B cell (primary cell): ENCODE measurements at regions not wholly inside any gene's neighbourhood (a gene's known extent, or its start where the extent isn't known, plus 50 kb on each side); places are given as distances from the start of the nearest gene placed in this dataset.

ENCODE experiments used
- ATAC-seq: fragments of 200-7000 bp; cut with Tn5 transposase; one replicate; pipeline ENCODE4 v1.10.0; 2021; ENCODE audit warnings: low read depth, mild to moderate bottlenecking, moderate number of reproducible peaks, moderate library complexity
- CTCF ChIA-PET: fragments of 350-600 bp; sonication (Branson Sonifier 250); formaldehyde crosslinking; loops from one replicate; lab custom pipeline; 2021; ENCODE audit warnings: antibody characterized with exemption, inconsistent platforms; lab: Charles Lee
- POLR2A ChIA-PET: fragments of 350-600 bp; sonication (Branson Sonifier 250); formaldehyde crosslinking; loops from one replicate; lab custom pipeline; 2021; ENCODE audit warnings: antibody characterized with exemption; lab: Charles Lee
- DNase-seq: peaks from one replicate; pipeline ENCODE4 v3.0.0; 2013
- H2AFZ ChIP-seq: 2 replicates; pipeline ENCODE4 v1.6.1; 2012; ENCODE audit warnings: mild to moderate bottlenecking, low read depth, low read length; ENCODE audit not compliant: insufficient read depth, poor library complexity, severe bottlenecking
- H3K27ac ChIP-seq, 2 donors: 1 replicate in 1 of 2; 2 replicates in 1 of 2; pipeline ENCODE4 v1.5.1; 2012 to 2013; ENCODE audit warnings: low read length in 2 of 2, mild to moderate bottlenecking in 2 of 2, moderate library complexity in 1 of 2
- H3K27me3 ChIP-seq, 4 experiments: fragments of 200-600 bp in 1 of 4; sonication (generic) in 1 of 4; replicated peaks in 1 of 4; 1 replicate in 2 of 4; 2 replicates in 2 of 4; pipeline versions ENCODE4 v1.6.1 to v1.7.0; 2013 to 2016; ENCODE audit warnings: low read length in 3 of 4, mild to moderate bottlenecking in 2 of 4, mixed read lengths in 1 of 4, moderate library complexity in 1 of 4; ENCODE audit not compliant: insufficient read depth in 4 of 4, control insufficient read depth in 3 of 4; ENCODE audit errors: control extremely low read depth in 1 of 4
- H3K36me3 ChIP-seq, 2 experiments: replicated peaks in 1 of 2; 1 replicate in 1 of 2; 2 replicates in 1 of 2; pipeline versions ENCODE4 v1.6.1 to v1.7.1; 2013; ENCODE audit warnings: low read length in 1 of 2; ENCODE audit not compliant: insufficient read depth in 2 of 2, control insufficient read depth in 1 of 2; ENCODE audit errors: control extremely low read depth in 1 of 2, extremely low read depth in 1 of 2
- H3K4me1 ChIP-seq, 2 donors: fragments of 200-600 bp in 1 of 2; sonication (generic) in 1 of 2; 1 replicate in 1 of 2; 2 replicates in 1 of 2; pipeline versions ENCODE4 v1.5.1 to v1.6.1; 2013 to 2017; ENCODE audit warnings: low read length in 2 of 2; ENCODE audit not compliant: control insufficient read depth in 2 of 2, insufficient read depth in 2 of 2
- H3K4me2 ChIP-seq: replicated peaks from 2 replicates; pipeline ENCODE3; 2012; ENCODE audit warnings: mild to moderate bottlenecking, low read depth, low read length; ENCODE audit not compliant: poor library complexity, severe bottlenecking
- H3K4me3 ChIP-seq, 5 experiments: fragments of 200-600 bp in 1 of 5; sonication (generic) in 1 of 5; 1 replicate in 3 of 5; 2 replicates in 2 of 5; pipeline versions ENCODE4 v1.5.1 to v1.7.0; 2011 to 2016; ENCODE audit warnings: low read length in 4 of 5, mild to moderate bottlenecking in 4 of 5, low read depth in 2 of 5, control low read depth in 1 of 5, moderate library complexity in 1 of 5; ENCODE audit not compliant: insufficient read depth in 1 of 5; ENCODE audit errors: control extremely low read depth in 1 of 5, extremely low read depth in 1 of 5
- H3K79me2 ChIP-seq: fragments of 200-600 bp; sonication (generic); one replicate; pipeline ENCODE4 v1.6.0; 2016; ENCODE audit warnings: low read length; ENCODE audit not compliant: control insufficient read depth, insufficient read depth
- H3K9ac ChIP-seq: fragments of 200-600 bp; sonication (generic); 2 replicates; pipeline ENCODE4 v1.6.1; 2017; ENCODE audit warnings: mild to moderate bottlenecking, low read length, moderate library complexity
- H3K9me3 ChIP-seq, 3 donors: one replicate each; pipeline versions ENCODE4 v1.6.1 to v1.7.1; 2013; ENCODE audit warnings: low read length in 2 of 3; ENCODE audit not compliant: control insufficient read depth in 2 of 3, insufficient read depth in 1 of 3; ENCODE audit errors: control extremely low read depth in 1 of 3
- H4K20me1 ChIP-seq: 2 replicates; pipeline ENCODE4 v1.6.0; 2012; ENCODE audit warnings: mild to moderate bottlenecking, low read length; ENCODE audit not compliant: insufficient read depth, control insufficient read depth, poor library complexity, severe bottlenecking
- H3K27ac Mint-ChIP-seq: one replicate; pipeline ENCODE4 v1.8.0; 2021; ENCODE audit warnings: mixed read lengths
- H3K27me3 Mint-ChIP-seq: one replicate; pipeline ENCODE4 v1.8.0; 2021; ENCODE audit warnings: mixed read lengths
- H3K4me1 Mint-ChIP-seq: one replicate; pipeline ENCODE4 v1.8.0; 2021; ENCODE audit warnings: mixed read lengths
- H3K4me3 Mint-ChIP-seq: one replicate; pipeline ENCODE4 v1.8.0; 2021; ENCODE audit warnings: mixed read lengths
- H3K9me3 Mint-ChIP-seq: one replicate; pipeline ENCODE4 v1.8.0; 2022; ENCODE audit warnings: mixed read lengths; ENCODE audit not compliant: insufficient read depth
- EZH2 ChIP-seq: IDR thresholded peaks from 2 replicates; pipeline ENCODE4 v1.6.1; 2012; ENCODE audit warnings: borderline replicate concordance, low read depth, mild to moderate bottlenecking, moderate library complexity, low read length; ENCODE audit not compliant: insufficient read depth, poor library complexity, severe bottlenecking
- WGBS: methylation state at CpG from one replicate; pipeline ENCODE4 v1.1.5; 2013; ENCODE audit warnings: missing lambda C conversion rate; ENCODE audit not compliant: insufficient coverage; 5-methylcytosine and 5-hydroxymethylcytosine counted together
- intact Hi-C: fragments of 100-400 bp; cut with micrococcal nuclease; formaldehyde crosslinking; loops from one replicate; pipeline ENCODE4 v1.10.0; 2022
- TF ChIP-seq, protein P1 (sequence below): fragments of 200-600 bp; IDR thresholded peaks from one replicate; pipeline ENCODE4 v1.8.0; 2022; ENCODE audit warnings: antibody characterized with exemption, mild to moderate bottlenecking

DNA sequence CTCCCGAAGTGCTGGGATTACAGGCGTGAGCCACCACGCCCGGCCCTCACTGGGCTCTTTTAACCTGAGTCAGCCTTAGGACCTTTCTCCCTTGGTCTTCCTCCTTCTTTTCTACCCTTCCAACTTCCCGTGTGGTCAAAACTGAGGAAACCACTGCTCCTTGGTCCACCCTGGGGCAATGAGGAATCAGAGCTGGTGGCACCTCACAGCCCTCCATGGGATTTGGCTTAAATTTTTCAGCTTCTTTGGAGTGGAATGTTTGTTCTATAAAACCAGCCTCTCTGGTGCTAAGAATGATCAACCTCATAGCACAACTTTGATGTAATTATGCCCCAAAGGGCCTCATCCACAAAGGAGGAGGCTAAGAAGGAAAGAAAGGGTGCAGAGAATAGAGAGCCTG lies 76.6 kb upstream of the CFAP20DC start:
- ChIA-PET POLR2A (no interaction called here), CTCF (no interaction called here)
- no peak overlapping the region for H2AFZ ChIP-seq
- H3K4me1 ChIP-seq = no peaks in the 10 kb centered on the region
- H3K27ac ChIP-seq = no peak overlapping the region
- TF ChIP-seq, protein P1, sequence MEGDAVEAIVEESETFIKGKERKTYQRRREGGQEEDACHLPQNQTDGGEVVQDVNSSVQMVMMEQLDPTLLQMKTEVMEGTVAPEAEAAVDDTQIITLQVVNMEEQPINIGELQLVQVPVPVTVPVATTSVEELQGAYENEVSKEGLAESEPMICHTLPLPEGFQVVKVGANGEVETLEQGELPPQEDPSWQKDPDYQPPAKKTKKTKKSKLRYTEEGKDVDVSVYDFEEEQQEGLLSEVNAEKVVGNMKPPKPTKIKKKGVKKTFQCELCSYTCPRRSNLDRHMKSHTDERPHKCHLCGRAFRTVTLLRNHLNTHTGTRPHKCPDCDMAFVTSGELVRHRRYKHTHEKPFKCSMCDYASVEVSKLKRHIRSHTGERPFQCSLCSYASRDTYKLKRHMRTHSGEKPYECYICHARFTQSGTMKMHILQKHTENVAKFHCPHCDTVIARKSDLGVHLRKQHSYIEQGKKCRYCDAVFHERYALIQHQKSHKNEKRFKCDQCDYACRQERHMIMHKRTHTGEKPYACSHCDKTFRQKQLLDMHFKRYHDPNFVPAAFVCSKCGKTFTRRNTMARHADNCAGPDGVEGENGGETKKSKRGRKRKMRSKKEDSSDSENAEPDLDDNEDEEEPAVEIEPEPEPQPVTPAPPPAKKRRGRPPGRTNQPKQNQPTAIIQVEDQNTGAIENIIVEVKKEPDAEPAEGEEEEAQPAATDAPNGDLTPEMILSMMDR = no peak
- no peak for TF ChIP-seq EZH2
- no peak overlapping the region for H3K4me3 ChIP-seq
- H3K27me3 ChIP-seq = no peaks in the 10 kb centered on the region
- H3K9me3 ChIP-seq = no peaks in the 10 kb centered on the region
- H3K79me2 ChIP-seq = no peaks in the 10 kb centered on the region
- ATAC-seq (no peak), DNase-seq (no peak)
- Mint-ChIP-seq H3K27ac (no peak overlapping the region), H3K4me3 (no peak overlapping the region), H3K27me3 (peaks cover 3% of the 10 kb centered on the region), H3K9me3 (no peaks in the 10 kb centered on the region), H3K4me1 (no peaks in the 10 kb centered on the region)
- no peaks in the 10 kb centered on the region for H4K20me1 ChIP-seq
- H3K4me2 ChIP-seq = no peak overlapping the region
- intact Hi-C loops = no loop called here
- WGBS = 85% methylated on average over 5 of the region's 5 CpGs
- H3K36me3 ChIP-seq = no peaks in the 10 kb centered on the region
- H3K9ac ChIP-seq = no peak overlapping the region

- DNase-seq (no peak), ATAC-seq (no peak)
- no peaks in the 10 kb centered on the region for H3K4me1 ChIP-seq
- H3K27me3 ChIP-seq = no peaks in the 10 kb centered on the region
- no peaks in the 10 kb centered on the region for H3K4me1 Mint-ChIP-seq
- H3K9me3 ChIP-seq = no peaks in the 10 kb centered on the region
- no peak overlapping the region for H3K27ac ChIP-seq
- H2AFZ ChIP-seq = no peak overlapping the region
- CTCF ChIA-PET = no interaction called here
- H3K27me3 Mint-ChIP-seq = peaks cover 6% of the 10 kb centered on the region
- intact Hi-C loops = no loop called here
- 99% methylated on average over 5 of the region's 7 CpGs for WGBS
- no peak overlapping the region for H3K4me3 Mint-ChIP-seq
- H3K79me2 ChIP-seq = no peaks in the 10 kb centered on the region
- no peak overlapping the region for H3K9ac ChIP-seq
- H3K4me2 ChIP-seq = no peak overlapping the region
- no peak overlapping the region for H3K4me3 ChIP-seq
- no peak overlapping the region for H3K27ac Mint-ChIP-seq
- H3K9me3 Mint-ChIP-seq = peaks cover 4% of the 10 kb centered on the region
- TF ChIP-seq, protein P1 = no peak
- no peak for TF ChIP-seq EZH2
- no peaks in the 10 kb centered on the region for H3K36me3 ChIP-seq
- POLR2A ChIA-PET = no interaction called here
- H4K20me1 ChIP-seq = no peaks in the 10 kb centered on the region
These were observed 71.7 kb upstream of the CFAP20DC start for GRCh38 chr3:59121346-59122144.
